ENCODE measurements at regions not wholly inside any gene's neighbourhood (a gene's known extent, or its start where the extent isn't known, plus 50 kb on each side); places are given as distances from the start of the nearest gene placed in this dataset.

- Mint-ChIP-seq H3K27me3 (peaks cover 18% of the 10 kb centered on the region), H3K27ac (no peak overlapping the region), H3K4me3 (no peak overlapping the region), H3K9me3 (no peaks in the 10 kb centered on the region), H3K36me3 (ENCODE audit: low read depth) (no peaks in the 10 kb centered on the region), H3K4me1 (ENCODE audit: low read depth) (no peaks in the 10 kb centered on the region)
Measured at GRCh38 chr5:155926766-155927165, 400.2 kb upstream of the SGCD start.

- no peaks in the 10 kb centered on the region for H3K9me3 Mint-ChIP-seq
Measured at GRCh38 chr5:155929112-155929511, 397.9 kb upstream of the SGCD start.

DNA sequence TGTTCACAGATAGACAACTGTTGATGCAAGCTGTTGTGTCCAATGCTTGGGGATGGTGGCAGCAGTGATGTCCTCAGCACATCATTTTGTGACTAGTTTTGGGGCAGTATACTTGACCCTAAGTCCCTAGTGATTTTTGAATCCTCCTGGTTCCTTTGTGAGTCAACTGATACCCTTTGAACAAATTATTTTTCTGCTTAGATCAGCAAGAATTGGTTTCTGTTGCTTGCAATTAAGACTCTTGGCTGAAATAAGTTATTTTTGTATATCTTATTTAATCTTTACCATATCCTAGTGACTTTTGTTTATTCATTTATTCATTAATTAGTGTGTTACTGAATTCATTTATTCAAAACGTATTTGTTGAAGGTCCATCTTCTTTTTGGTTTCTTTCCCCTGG, 392.0 kb upstream of the SGCD start:
- no peak overlapping the region for H3K4me3 Mint-ChIP-seq
- H3K4me1 Mint-ChIP-seq (ENCODE audit: low read depth) = no peaks in the 10 kb centered on the region
- no peaks in the 10 kb centered on the region for H3K9me3 Mint-ChIP-seq
- H3K36me3 Mint-ChIP-seq (ENCODE audit: low read depth) = no peaks in the 10 kb centered on the region
- peaks cover 5% of the 10 kb centered on the region for H3K27me3 Mint-ChIP-seq
- H3K27ac Mint-ChIP-seq = no peak overlapping the region

More at GRCh38 chr5:155929112-155929511, 397.9 kb upstream of the SGCD start:
- no peak overlapping the region for H3K4me3 Mint-ChIP-seq
- no peak overlapping the region for H3K27ac Mint-ChIP-seq
- peaks cover 13% of the 10 kb centered on the region for H3K27me3 Mint-ChIP-seq
- no peaks in the 10 kb centered on the region for H3K4me1 Mint-ChIP-seq (ENCODE audit: low read depth)
- H3K36me3 Mint-ChIP-seq (ENCODE audit: low read depth) = no peaks in the 10 kb centered on the region

DNA sequence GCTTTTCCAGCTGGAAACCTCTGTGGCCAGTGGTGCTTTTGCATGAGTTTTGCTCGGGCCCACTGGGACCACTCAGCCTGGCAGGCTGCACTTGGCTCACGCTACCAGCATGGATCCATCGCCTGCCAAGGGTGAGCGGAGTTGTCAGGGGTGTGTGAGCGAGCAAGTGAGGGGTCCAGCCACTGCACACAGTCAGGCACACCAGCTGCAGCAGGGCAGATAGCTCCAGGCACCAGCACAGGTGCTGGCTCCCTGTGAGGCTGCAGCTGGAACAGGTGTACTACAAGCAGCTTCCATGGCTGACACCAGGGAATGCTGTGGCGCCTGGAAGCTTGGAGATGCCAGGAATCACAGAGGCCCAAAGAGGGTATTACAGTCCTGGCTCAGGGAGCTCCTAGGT, 391.2 kb upstream of the SGCD start:
- Mint-ChIP-seq H3K27ac (no peak overlapping the region), H3K4me3 (no peak overlapping the region), H3K9me3 (no peaks in the 10 kb centered on the region), H3K27me3 (peaks cover 5% of the 10 kb centered on the region), H3K4me1 (ENCODE audit: low read depth) (no peaks in the 10 kb centered on the region), H3K36me3 (ENCODE audit: low read depth) (no peaks in the 10 kb centered on the region)

- H3K4me1 Mint-ChIP-seq (ENCODE audit: low read depth) = no peaks in the 10 kb centered on the region
Measured at GRCh38 chr5:155936520-155937406, 390.2 kb upstream of the SGCD start.

DNA sequence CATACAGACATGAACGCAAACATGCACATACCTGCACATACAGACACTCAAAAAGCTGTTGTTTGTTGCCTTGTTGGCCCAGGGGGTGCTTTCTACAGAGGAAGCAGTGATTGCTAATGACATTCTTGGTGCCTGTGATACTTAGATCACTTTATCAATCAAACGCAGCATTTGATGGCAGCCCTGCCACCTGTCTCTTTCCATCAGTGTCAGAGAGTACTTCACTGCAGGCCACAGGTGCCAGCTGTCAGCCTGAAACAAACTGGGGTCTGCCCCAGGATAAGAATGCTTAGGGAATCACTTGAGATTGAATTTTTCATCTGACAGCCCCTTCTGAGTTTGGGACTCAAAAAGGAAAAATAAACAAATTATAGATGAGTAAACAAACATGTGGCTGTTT, 388.9 kb upstream of the SGCD start:
- no peak overlapping the region for H3K27ac Mint-ChIP-seq
- H3K4me3 Mint-ChIP-seq = no peak overlapping the region
- no peaks in the 10 kb centered on the region for H3K36me3 Mint-ChIP-seq (ENCODE audit: low read depth)
- H3K4me1 Mint-ChIP-seq (ENCODE audit: low read depth) = no peaks in the 10 kb centered on the region
- peaks cover 5% of the 10 kb centered on the region for H3K27me3 Mint-ChIP-seq
- no peaks in the 10 kb centered on the region for H3K9me3 Mint-ChIP-seq

More at GRCh38 chr5:155936520-155937406, 390.2 kb upstream of the SGCD start:
- Mint-ChIP-seq H3K9me3 (no peaks in the 10 kb centered on the region), H3K27ac (no peak overlapping the region), H3K36me3 (ENCODE audit: low read depth) (no peaks in the 10 kb centered on the region), H3K4me3 (no peak overlapping the region), H3K27me3 (peaks cover 5% of the 10 kb centered on the region)

DNA sequence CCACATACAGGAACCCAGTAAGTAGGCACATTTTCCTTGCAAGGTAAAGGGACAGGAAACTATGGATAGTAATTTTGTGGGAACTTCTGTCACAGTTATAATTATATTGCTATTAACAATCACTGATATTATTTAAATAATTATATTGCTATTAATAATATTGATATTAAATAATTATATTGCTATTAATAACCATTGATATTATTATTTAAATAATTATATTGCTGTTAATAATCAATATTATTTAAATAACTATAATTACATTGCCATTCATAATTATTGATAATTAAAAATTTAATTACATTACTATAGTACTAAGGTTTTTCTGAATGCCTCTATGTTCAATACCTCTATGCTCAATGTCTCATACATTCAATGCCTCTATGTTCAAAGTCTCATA, 385.6 kb upstream of the SGCD start:
- Mint-ChIP-seq H3K4me1 (ENCODE audit: low read depth) (no peaks in the 10 kb centered on the region), H3K36me3 (ENCODE audit: low read depth) (no peaks in the 10 kb centered on the region), H3K9me3 (no peaks in the 10 kb centered on the region), H3K27me3 (peaks cover 8% of the 10 kb centered on the region), H3K27ac (no peak overlapping the region), H3K4me3 (no peak overlapping the region)

- Mint-ChIP-seq H3K4me1 (ENCODE audit: low read depth) (no peaks in the 10 kb centered on the region), H3K27ac (no peak overlapping the region), H3K9me3 (no peaks in the 10 kb centered on the region), H3K36me3 (ENCODE audit: low read depth) (no peaks in the 10 kb centered on the region), H3K4me3 (no peak overlapping the region), H3K27me3 (peaks cover 7% of the 10 kb centered on the region)
Measured at GRCh38 chr5:155943516-155944407, 383.2 kb upstream of the SGCD start.

- H3K27me3 Mint-ChIP-seq = peaks cover 21% of the 10 kb centered on the region
- no peaks in the 10 kb centered on the region for H3K36me3 Mint-ChIP-seq (ENCODE audit: low read depth)
- H3K4me3 Mint-ChIP-seq = no peak overlapping the region
- no peaks in the 10 kb centered on the region for H3K9me3 Mint-ChIP-seq
- no peaks in the 10 kb centered on the region for H3K4me1 Mint-ChIP-seq (ENCODE audit: low read depth)
- H3K27ac Mint-ChIP-seq = no peak overlapping the region
Measured at GRCh38 chr5:155947394-155948062, 379.4 kb upstream of the SGCD start.

DNA sequence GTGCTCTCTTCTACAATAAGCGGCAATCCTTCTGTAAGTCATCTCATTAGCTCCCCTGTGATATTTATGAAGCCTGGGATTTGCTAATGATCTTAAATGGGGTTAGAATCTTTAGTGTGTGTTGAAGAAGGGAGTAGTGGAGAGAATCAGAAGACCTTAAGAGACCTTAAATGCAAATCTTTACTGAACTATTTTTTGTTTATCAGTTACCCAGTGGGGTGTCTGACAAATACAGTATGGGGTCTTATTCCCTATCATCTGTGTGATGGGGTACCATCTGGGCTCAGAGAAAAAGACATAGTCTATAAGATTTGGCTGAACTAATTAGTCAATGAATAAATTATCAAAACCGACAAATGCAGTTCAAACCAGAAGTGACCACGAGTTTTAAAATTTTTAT, 378.4 kb upstream of the SGCD start:
- H3K36me3 Mint-ChIP-seq (ENCODE audit: low read depth) = no peaks in the 10 kb centered on the region
- no peaks in the 10 kb centered on the region for H3K4me1 Mint-ChIP-seq (ENCODE audit: low read depth)
- H3K4me3 Mint-ChIP-seq = no peak overlapping the region
- H3K9me3 Mint-ChIP-seq = no peaks in the 10 kb centered on the region
- peaks cover 21% of the 10 kb centered on the region for H3K27me3 Mint-ChIP-seq
- H3K27ac Mint-ChIP-seq = no peak overlapping the region

GRCh38 chr5:155952486-155953089, 374.4 kb upstream of the SGCD start:
- Mint-ChIP-seq H3K4me1 (ENCODE audit: low read depth) (no peaks in the 10 kb centered on the region), H3K4me3 (no peak overlapping the region), H3K36me3 (ENCODE audit: low read depth) (no peaks in the 10 kb centered on the region), H3K9me3 (no peaks in the 10 kb centered on the region), H3K27me3 (peaks cover 22% of the 10 kb centered on the region), H3K27ac (no peak overlapping the region)

- Mint-ChIP-seq H3K4me3 (no peak overlapping the region), H3K27ac (no peak overlapping the region), H3K36me3 (ENCODE audit: low read depth) (no peaks in the 10 kb centered on the region), H3K9me3 (no peaks in the 10 kb centered on the region), H3K27me3 (peaks cover 22% of the 10 kb centered on the region), H3K4me1 (ENCODE audit: low read depth) (no peaks in the 10 kb centered on the region)
Measured at GRCh38 chr5:155953335-155953734, 373.6 kb upstream of the SGCD start.

GRCh38 chr5:155954701-155955445, 372.1 kb upstream of the SGCD start:
- Mint-ChIP-seq H3K27me3 (peaks cover 12% of the 10 kb centered on the region), H3K4me3 (no peak overlapping the region), H3K9me3 (no peaks in the 10 kb centered on the region), H3K27ac (no peak overlapping the region), H3K4me1 (ENCODE audit: low read depth) (no peaks in the 10 kb centered on the region), H3K36me3 (ENCODE audit: low read depth) (no peaks in the 10 kb centered on the region)

- no peak overlapping the region for H3K4me3 Mint-ChIP-seq
- H3K27ac Mint-ChIP-seq = no peak overlapping the region
- H3K9me3 Mint-ChIP-seq = no peaks in the 10 kb centered on the region
- no peaks in the 10 kb centered on the region for H3K36me3 Mint-ChIP-seq (ENCODE audit: low read depth)
- no peaks in the 10 kb centered on the region for H3K4me1 Mint-ChIP-seq (ENCODE audit: low read depth)
- peaks cover 4% of the 10 kb centered on the region for H3K27me3 Mint-ChIP-seq
Measured at GRCh38 chr5:155957884-155958283, 369.1 kb upstream of the SGCD start.
